ENCODE measurements at regions not wholly inside any gene's neighbourhood (a gene's known extent, or its start where the extent isn't known, plus 50 kb on each side); places are given as distances from the start of the nearest gene placed in this dataset.

DNA sequence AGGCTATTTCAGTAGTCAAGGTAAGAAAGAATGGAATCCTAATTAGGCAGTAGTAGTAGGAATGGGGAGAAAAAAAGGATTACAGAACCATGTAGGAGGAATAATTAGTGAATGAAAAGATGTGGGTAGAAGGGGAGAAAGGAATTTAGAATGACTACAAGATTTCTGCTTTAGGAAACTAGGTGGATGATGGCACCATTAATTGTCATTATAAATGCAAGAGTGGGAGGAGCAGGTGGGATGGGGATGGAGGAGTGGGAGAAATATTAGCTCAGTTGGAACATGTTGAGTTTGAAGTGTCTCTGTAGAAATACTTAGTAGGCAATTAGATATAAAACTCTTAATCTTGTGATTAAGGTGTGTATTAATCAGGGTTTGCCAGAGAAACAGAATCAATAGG, 50.0 kb upstream of the C21orf91 start:
- DNase-seq = no peak
